GM04503 (cell line): ENCODE measurements at regions not wholly inside any gene's neighbourhood (a gene's known extent, or its start where the extent isn't known, plus 50 kb on each side); places are given as distances from the start of the nearest gene placed in this dataset.

Source experiments
- DNase-seq: peaks from one replicate; pipeline ENCODE4 v3.0.0-alpha.2; 2012; ENCODE audit warnings: low read depth

DNA sequence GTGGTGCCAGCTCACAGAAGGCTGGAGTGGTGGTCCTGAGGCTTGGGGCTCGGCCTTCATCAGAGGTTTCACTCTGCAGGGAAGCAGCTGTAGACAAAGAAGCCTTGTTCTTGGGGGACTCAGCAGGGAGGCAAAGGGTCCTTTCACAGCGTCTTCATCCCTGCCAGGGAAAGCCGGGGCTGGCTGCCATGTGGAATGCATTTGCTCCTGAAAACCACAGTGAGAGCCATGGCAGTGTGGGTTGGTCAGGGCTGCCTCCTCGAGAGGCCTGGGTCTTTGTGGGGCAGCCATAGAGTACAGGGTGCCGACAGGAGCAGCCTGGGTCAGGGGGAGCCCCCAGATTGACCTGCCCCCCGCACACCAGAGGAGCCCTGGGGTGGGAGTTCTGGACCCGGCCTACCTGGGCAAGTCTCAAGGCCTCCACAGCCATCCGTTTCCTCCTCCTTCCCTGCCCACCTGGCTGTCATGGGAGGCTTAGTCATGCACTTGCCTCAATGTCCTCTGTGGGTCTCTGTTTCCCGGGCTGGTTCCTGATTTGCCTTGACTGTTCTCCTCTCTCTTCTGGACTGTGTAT lies 144.0 kb downstream of the CDC5L start:
- no peak for DNase-seq

DNA sequence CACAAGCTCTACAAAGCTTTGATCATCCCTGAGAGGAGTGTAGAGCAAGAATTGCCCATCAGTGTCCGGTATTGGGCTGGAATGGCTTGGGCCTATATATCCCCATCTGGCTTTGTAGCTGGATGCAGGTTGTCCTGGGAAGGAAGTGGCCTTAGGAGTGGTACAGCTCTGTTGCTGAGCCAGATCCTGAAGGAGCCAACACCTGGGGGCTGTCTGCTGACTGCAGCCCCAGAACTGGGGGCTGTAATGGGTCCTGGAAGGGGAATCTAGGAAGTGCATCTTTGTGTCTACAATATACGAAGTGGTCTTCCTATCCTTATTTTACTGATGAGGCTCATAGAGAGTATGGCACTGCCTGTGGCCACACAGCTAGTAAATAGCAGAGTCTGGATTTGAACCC lies 145.9 kb downstream of the CDC5L start:
- DNase-seq, result no peak

DNA sequence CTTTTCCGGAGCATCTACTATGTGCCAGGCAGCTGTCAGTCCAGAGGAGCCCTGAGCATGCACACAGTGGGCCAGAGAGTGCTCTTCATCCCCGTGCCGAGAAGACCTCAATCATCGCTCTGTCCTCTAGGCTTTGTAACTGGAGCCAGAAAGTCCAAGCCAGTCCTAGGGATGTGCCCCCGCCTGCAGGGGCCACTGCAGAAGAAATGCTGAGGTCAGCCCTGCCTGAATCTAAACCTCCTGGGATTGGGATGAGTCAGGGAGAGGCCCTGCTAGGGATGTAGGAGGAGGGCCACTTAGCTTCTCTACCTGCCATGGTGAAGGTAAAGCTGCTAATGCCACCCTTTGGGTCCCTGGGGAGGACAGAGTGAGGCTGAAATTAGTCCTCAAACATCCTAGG lies 146.8 kb downstream of the CDC5L start:
- DNase-seq, result no peak

DNA sequence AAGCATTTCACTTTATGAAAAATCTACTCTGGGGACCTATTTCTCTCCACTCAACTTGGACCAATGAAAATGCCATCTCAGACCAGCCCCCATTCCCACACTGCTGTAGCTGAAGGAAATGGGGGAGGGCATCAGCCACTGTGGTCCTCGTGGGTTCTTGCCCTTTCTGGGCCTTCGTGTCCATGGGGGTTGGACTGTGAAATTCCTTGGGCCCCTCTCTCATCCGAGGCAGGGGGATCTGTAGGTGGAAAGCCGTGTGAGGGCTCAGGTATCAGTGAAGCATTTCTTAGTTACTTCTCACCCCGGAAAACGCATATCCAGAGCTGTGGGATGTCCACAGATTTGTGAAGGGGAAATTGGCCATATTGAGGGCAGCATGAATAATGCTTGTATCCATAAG lies 147.9 kb downstream of the CDC5L start:
- DNase-seq, result no peak

DNA sequence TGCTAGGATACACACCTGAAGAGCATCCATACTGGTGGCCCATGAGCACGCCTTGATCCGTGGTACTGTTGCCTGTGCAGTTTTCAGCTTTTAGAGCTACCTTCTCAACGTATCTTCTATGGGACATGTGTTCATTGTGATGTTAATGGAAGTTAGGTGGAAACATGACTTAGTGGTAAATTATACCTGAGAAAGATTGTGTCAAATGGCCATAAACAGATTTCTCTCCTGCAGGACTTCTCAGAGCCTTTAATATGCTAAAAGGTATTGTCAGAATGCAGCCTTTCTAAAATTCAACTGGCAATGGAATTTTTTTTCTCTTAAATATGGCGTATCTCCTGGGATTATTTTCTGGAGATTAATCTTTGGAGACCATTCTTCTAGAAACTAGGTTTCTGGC lies 148.5 kb downstream of the CDC5L start:
- no peak for DNase-seq

DNA sequence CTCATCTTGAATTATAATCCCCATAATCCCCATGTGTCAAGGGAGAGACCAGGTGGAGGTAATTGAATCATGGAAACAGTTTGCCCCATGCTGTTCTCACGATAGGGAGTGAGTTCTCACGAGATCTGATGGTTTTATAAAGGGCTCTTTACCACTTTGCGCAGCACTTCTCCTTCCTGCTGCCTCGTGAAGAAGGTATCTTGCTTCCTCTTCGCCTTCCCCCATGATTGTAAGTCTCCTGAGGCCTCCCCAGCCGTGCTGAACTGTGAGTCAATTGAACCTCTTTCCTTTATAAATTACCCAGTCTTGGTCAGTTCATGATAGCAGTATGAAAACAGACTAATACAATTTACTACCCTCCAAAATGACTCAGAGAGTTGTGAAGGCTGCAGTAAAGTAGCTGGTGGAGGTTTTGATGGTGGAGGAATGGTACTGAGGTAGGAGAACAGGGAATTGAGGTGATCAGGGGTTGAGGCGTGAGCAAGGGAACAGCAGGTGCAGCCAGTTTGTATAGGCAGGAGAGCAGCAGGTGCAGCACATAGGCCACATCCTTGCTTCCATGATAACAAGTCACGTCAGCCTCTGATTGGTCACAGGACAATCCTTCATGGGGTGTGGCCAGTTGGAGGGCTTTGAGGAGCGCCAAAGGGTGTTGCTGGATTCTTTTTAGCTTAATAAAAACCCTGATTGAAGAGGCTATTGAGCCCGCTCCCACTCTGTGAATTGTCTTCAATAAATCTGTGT lies 150.0 kb downstream of the CDC5L start:
- DNase-seq, result no peak

DNA sequence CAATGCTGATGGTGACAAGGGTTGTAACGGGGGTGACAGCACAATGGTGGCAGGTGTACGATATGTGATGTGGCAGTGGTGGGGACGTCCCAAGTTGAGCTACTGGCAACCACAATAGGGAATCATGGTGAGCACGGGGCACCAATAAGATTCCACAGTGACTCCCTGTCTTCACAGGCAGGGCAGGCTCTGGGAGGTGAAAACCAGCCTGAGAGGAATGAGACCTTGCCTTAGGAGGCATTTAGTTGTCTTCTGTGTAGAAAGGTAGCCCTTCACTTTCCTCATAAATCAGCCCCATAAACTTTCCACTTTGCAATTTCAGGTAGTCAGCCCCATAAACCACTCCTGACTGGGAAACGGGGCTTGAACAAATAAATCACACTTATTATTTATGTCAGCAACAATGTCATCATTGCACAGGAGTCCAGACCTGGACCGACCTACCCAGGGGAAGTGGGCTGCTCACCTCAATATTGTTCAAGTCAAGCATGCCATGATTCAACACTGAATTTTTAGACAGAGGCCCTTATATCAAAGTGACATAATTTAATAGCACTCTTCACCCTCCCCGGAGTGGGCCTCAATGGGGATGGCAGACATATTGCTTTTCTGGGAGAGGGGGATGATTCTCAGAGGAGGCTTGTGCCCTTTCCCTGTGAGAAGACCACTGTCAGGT lies 150.8 kb downstream of the CDC5L start:
- no peak for DNase-seq

DNA sequence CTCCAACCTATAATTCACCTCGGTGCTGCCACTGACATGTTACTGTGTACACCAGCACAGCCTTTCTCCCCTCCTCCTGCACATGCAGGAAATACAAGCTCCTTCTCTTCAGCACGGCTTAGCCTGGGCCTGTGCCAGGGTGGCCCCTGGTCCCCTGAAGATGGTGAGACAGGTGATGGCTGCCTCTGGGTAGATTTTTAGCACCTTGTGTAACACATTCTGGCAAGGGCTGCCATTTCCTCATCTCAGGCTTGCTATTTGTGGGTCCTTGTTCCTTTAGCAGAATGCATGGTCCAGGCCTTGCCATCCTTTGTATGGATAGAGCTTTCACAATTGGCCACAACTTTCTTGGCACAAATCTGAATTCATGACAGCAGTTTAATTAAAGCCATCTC lies 151.3 kb downstream of the CDC5L start:
- peak; percentile 15 for DNase-seq

DNA sequence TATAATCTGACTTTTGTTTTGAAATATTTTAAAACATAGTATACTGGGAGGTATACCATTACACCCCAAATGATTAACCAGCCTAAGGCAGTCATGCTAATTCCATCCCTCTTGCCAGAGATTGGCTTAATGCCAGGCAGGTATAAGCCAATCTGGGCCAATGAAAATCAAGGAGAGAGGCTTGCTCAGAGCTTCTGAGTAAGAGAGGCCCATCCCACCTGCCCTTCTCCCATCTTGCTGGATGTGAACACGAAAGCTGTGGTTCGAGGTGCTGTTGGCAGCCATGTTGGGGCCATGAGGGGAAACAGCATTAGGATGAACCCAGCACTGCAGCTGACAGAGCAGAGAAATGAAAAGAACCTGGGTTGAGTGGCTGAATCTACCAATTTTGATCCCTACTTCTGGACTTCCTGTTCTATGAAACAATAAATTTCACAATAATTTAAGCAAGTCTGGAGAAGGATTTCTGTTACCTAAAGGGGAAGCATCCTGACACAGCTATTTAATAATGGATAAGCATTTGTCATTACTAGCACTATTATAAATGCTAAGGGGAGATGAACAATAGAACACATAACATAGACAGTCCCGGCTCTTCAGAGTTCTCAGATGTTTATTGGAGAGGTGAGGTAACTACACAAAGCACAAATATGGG lies 152.3 kb downstream of the CDC5L start:
- no peak for DNase-seq

DNA sequence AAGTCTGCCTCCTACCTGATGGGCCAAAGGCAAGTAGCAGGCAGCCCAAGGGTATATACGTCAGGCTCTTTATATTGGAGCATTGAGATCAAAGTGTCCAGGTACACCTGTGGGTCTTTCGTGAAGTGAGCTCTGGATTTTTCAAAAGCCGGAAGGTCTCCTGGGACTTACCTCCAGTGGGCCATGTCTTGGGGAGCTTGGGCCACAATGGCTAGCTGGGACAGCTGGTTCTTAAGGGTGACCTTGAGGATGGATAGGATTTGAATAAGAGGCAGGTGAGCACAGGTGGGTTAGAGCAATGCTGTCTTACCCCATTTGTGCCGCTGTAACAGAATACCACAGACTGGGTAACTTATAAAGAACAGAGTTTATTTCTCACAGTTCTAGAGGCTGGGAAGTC lies 153.4 kb downstream of the CDC5L start:
- no peak for DNase-seq

DNA sequence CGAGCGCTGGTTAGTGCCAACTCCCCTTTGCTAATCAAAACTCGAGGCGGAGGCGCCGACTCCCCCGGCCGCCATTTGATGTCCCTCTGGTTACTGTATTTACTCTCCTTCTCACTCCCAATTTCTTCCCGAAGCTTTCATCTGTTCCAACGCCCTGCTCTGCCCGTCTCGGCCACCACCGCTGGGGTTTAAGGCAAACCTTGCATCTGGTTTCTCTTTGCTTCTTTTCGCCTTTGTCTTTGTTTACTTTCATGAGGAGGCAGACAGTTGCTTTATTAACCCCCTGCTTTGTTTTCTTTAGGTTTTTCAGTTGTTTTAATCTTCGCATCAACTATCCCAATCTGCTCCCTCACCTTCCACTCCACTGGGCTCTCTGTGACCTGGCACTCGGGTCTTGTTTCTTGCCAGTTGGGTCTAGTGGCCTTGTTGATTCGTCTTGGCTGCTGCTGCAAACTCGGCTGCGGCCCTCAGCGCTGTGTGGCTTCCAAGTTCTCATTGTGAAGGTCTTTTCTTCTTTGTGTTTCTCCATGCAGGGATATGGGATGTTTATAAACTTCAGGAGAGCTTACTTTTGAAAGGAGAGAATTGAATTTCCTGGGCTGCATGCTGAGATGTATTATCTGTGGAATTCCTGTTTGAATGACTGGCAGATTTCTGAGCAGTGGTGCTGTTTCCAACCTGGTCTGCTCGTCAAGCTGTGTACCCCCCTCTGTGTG lies 155.1 kb downstream of the CDC5L start:
- no peak for DNase-seq

DNA sequence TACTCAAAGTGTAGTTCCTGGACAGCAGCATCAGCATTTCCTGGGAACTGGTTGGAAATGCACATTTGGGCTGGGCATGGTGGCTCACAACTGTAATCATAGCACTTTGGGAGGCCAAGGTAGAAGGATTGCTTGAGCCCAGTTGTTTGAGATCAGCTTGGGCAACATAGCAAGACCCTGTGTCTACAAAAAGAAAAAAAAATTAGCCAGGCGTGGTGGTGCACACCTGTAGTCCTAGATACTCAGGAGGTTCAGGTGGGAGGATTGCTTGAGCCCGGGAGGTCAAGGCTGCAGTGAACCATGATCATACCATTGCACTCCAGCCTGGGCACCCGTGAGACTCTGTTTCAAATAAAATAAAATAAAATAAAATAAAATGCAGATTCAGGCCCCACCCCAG lies 156.2 kb downstream of the CDC5L start:
- no peak for DNase-seq

DNA sequence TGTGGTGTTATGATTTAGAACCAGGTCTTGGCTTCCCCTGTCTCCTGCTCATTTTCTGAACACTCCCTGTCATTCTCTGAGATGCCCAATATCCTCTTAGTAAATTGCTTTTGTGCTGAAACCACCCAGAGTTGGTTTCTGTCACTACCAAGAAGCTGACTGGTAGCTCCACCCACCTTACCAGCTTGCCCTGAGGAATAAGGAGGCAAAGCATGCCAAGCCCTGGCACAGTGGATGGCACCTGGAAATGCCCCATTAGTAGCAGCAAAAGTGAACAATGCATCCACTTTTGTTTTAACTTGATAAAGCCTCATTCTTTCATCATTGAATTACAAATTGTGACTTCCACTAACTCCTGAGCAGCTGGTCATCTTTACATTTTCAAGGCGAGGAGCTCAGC lies 157.7 kb downstream of the CDC5L start:
- no peak for DNase-seq

DNA sequence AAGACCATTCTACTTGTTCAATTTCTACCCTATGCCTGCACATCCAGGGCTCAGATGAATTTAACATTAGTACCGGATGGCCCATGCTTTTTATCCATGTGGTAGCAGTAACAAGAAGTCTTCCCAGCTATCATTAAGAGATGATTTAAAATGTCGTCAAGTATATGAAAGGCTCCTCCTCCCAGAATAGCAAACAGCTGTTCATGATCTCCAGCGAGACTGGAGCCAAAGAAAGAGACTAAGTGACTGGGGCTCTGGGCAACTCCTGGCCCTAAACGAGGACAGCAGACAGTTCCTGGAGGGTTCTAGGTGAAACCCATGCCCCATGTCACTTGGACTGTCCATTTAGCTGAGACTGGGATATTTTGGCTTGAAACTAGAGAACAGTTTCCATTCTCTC lies 160.8 kb downstream of the CDC5L start:
- DNase-seq, result no peak

DNA sequence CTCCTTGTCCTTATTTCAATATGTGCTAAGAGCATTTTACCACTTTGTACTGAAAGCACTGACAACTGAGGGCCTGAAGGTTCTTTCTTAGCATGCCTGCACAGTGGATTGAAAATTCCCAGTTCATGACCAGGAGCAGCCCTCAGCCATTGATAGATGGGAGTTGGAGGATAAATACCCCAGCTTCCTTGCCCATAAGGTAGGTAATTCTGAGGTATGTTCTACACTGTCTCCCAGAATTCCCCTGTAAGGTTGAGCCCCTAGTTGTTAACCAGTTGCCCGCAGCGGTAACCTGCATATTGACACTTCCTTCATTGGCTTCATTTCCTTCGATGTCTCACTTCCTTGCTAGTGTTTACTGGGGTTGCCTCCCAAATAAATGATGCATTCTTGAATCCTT lies 162.0 kb downstream of the CDC5L start:
- DNase-seq, result no peak

DNA sequence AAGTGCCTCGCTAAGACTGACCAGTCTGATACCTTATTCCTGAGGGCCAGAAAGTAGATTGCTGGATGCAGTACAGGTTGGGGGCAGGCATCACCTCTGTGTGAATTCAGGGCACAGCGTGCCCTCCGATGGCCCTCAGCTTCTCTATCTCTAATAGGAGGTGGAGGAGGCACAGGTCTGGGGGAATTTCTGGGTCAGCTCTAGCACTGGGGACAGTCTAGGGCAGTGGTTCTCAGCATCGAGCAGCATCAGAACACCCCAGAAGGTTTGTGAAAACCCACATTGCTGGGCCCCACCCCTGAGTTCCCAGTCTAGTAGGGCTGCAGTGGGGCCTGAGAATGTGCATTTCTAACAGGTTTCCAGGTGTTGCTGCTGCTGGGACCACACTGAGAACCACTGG lies 166.7 kb downstream of the CDC5L start:
- DNase-seq, result no peak

DNA sequence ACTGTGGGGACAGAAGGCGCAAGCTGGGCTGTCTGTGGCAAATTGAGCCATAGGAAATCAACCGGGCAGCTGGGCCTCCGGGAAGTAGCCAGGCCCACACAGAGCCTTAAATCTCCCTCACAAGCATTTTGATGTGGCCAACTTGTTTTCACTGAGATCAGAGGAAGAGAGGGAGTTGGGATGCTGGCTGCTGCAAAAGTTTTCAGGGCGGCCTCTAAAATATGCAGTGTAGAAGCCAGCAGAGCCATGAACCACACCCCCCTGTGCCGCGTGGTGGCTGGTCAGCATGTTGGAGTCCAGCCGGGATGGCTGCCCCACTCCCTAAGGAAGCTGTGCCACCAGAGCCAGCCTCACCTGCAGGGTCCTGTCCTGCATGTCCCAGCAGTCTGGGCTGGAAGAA lies 167.4 kb downstream of the CDC5L start:
- no peak for DNase-seq

DNA sequence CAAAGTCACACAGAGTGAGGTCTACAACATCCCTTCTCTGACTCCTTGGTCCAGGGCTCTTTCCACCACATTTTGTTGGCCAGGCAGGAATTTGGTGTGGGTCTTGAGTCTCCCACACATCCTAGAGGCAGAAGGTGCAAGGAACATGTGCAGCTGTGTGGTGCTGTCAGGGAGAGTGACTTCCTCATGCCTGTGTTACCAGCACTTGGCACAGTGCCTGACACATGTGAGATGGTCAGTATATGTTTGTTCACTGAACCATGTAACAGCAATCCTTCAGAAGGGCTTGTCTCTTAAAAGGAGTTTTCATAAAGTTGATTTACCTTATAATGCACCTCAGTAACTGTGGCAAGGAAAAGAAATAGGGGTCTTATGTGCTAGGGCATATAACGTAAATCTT lies 168.5 kb downstream of the CDC5L start:
- DNase-seq, result no peak

DNA sequence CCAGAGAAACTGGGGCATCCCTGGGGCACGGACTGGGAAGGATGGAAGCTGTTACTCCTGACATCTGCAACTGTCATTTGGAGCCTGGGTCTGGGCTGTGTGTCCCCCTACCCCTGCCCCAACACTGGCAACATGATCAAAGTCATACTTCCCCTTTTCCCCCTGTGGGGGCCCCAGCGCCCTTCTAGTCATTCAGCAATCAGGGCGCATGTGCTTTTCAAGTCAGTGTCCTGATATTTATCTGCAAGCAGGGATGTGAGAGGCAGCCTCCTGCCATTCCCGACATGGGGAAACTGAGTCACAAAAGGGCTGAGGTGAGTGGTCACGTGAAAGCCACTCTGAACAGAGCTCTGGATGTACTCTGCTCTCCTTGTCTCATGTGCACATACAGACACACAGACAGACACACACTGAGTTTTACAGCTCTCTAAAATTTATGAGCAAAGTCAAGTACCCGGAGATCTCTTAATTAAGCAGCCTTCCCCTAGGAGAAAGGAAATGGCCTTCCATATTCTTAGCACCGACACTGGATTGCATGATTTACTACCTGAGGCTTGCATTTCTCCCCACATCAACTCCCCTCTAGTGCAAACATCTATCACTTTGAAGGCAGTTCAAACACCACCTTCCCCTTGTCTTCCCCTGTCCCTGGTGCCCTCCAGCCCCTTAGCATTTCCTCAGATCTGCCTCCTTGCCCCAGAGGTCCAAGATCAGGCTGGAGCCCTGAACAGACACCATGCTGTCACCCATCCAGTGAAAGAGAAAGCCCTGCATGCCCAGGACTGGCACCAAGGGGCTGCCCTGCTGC lies 170.7 kb downstream of the CDC5L start:
- DNase-seq, result no peak

DNA sequence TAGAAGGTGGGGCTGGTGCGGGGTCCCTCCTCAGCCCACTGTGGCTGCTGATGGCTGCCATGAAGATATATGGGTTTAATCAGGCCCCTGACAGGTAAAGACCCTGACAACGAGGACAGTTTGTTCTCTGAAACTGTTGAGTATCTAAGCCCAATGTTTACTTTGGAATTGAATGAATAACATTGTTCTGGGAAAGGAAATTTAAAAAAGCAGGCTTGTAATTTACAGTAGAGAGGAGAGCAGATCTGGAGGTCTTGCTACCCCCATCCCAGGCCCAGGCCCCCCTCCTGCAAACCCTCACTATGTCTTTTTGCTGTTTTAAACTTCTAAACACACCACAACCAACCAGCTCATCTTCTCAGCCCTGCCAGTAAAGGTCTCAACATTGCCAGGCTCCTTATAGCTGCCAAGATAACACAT lies 171.3 kb downstream of the CDC5L start:
- no peak for DNase-seq

DNA sequence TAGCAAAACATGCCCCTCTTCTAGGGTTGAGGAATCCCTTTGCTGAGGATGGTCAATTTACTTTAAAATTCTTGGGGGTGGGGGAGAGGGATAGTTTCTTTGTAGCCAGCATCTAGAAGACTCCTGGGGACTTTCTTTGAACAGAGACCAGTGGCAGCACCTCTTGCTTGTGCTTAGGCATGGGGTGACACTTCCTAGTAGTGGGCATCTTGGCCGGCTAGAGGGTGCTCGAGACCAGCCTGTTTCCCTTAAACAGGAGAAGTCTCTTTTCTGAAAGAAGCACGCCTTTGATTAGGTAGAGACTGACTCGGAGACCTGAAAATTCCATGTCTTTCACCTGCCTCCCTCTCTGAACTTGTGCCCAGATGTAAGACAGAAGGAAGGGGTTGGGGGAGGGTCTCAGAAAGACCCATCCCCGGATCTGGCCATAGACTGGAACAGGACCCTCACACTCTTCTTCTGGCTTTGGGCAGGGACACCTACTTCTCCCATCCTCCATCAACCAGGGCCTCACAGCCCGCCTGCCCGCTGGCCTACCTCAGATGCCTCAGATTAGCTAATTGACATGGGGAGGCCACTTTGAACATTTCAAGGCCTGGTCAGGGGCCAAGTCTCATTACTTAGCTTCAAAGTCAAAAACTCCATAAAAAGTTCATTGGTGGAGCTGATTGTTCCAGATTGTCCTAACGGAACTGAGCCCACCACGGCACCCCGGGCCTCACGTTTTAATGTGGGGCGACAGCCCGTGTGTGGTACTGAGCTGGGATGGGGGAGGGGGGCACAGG lies 172.2 kb downstream of the CDC5L start:
- DNase-seq, result no peak
